LHCN-M2 (cell line): ENCODE measurements at regions not wholly inside any gene's neighbourhood (a gene's known extent, or its start where the extent isn't known, plus 50 kb on each side); places are given as distances from the start of the nearest gene placed in this dataset.
A peak's percentile ranks its signal among the peaks of the same experiment; 100 is the strongest.
"Not testable (repeated sequence)": the region's sequence is repeated elsewhere in the genome, so short reads cannot be mapped to it uniquely, and the experiment has no call there.

Source experiments
- DNase-seq: peaks from one replicate; pipeline ENCODE4 v3.0.0-alpha.2; 2012; ENCODE audit warnings: low read depth

- not testable (repeated sequence) for DNase-seq
These were observed 256.6 kb downstream of the GADD45G start for GRCh38 chr9:89861371-89861770.

DNA sequence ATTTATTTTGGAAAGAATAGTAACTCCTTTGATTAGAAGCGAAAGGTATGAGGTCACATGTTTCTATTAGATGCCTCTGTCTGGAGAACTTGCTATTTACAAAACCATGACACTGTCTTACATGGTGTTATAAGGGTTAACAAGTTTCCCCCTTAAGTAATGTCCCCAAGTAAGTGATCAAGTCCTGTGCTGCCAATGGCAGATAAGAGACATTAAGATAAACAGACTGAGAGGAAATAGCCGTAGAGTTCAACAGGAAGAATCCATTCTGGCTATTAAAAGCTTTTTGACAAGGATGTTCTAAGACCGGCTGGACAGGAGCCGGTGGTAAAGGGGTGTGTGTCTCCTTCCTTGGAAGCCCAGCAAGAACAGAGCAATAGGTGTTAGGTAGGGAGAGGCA is 257.5 kb downstream of the GADD45G start:
- no peak for DNase-seq

DNA sequence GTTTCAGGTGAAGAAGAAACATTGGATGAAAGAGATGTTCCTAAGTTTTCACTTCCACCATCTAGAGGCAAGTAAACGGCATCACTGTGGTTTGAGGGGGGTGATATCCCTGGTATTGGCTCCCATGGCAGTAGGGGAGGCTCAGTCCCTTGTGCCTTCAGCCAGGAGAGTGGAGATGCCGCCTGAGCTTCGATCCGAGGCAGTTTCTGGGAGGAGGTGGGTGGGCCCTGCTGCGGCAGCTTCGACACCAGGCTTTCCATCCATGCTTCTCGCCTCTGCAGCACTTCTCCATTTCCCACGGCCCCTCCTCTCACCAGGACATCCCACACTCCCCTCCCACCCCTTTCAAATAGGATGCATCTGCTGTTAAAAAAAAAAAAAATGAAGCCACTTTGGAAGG is 258.3 kb downstream of the GADD45G start:
- DNase-seq: no peak

- no peak for DNase-seq
These were observed 259.0 kb downstream of the GADD45G start for GRCh38 chr9:89863837-89864236.

- no peak for DNase-seq
These were observed 259.4 kb downstream of the GADD45G start for GRCh38 chr9:89864257-89864656.

DNA sequence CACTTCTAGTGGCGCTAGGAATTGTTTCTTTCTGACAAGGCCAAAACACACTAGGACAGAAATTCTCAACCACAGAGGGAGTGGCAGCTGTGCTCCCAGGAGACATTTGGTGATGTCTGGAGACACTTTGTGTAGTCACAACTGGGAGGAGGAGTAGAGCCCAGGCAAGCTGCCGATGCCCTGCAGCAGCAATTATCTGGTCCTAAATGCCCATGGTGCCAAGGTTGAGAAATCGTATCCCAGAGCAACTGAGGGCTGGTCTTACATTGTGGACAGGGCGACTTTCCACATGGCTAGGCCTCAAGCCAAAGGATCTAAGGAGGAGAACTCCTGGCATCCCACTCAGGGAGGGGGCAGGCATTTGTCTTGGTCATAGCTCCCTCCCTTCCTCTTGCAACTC is 259.9 kb downstream of the GADD45G start:
- DNase-seq: no peak

GRCh38 chr9:89865357-89865756 is 260.5 kb downstream of the GADD45G start:
- DNase-seq: no peak

DNA sequence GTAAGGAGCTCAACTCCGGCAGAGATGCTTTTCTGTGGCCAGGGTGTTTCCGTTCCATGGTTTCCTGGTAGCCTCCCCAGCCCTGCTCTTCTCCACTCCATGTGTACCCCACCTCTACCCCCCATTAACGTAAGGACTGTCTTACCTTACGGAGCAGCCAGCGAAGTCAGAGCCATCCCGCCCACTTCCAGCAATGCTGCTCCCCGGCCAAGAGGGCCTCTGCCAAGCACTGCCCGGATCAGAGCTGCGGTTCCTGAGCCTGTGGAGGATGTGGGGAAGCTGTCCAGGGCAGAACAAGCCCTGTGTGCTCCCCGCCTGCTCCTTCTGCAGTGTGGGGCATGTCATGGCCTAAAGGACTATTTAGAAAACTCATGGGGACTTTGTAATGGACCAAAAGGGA is 261.2 kb downstream of the GADD45G start:
- DNase-seq: no peak

GRCh38 chr9:89866701-89867100 is 261.9 kb downstream of the GADD45G start:
- DNase-seq: no peak

DNA sequence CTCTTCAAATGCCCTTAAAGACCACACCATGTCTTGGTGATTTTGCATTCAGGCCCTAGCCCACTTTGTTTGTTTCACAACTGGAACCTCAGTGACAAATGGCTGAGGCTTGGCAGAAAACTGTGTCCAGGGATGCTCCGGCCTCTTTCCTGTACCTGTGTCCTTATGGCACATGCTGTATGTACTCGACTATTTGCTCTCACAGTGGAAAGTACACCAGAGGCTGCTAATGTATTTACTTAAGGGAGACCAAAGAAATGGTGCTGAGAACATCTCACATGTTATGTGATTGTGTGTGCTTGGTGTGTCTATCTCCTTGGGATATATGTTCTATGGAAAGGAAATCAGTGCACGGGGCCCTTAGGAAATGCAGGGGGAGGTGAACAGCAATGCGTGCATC is 263.3 kb downstream of the GADD45G start:
- DNase-seq: no peak

- DNase-seq: no peak
These were observed 265.2 kb downstream of the GADD45G start for GRCh38 chr9:89869793-89870580.

- DNase-seq: no peak
These were observed 267.1 kb downstream of the GADD45G start for GRCh38 chr9:89871871-89872331.

GRCh38 chr9:89872426-89872912 is 267.7 kb downstream of the GADD45G start:
- DNase-seq: no peak

DNA sequence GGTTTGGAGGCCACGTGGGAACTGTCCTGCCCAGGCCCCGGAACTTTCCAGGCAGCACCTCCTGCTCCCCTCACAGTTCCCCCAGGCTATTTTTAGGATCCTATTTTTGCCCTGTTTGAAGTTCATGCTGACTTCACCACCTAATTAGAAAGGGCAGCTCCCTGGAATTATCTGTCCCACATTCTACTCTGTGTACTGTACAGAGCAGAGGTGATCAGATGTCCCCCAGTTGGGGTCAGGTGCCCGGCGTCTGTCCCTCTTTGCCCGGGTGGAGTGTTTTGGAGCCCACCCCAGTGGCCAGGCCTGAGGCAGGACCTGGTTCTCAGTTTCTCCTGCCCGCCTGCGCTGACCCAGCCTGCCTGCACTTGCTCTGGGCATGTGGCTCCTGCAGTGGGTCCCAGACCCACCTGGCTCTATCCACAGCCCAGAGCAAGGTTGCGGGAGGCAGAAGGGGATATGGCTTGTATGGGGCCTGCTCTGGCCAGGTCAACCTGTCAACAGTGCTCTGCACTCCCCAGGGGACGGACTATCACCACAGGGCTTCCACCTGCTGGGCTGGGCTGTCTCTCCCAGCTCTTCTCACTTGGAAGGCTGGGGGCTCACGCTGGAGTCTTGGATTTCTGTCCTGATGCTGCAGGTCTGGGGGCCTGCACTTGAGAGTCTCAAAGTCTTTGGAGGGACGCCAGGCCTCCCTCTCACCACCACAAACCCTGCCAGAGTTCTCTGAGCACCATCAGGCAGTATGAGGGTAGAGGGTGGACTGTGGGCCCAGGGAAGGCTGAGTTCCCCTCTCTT is 268.3 kb downstream of the GADD45G start:
- DNase-seq: no peak

DNA sequence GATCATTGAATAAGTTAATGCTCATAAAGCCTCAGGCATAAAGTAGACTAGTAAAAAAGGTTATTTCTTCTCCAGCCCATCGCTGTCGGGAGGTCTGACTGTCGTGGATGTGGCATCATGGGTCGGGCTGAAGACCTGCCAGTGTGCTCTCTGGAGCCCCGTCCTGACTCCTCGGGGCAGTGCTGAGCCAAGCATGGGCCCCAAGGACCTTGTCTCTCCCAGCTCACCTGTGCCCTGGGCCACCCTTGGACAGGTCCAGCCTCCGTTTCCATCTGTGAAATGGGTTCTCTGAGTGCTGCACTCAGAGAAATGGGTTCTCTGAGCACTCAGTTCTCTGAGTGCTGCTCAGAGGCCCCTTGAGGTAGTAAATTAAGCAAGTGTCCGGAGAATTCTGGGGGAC is 269.0 kb downstream of the GADD45G start:
- no peak for DNase-seq

DNA sequence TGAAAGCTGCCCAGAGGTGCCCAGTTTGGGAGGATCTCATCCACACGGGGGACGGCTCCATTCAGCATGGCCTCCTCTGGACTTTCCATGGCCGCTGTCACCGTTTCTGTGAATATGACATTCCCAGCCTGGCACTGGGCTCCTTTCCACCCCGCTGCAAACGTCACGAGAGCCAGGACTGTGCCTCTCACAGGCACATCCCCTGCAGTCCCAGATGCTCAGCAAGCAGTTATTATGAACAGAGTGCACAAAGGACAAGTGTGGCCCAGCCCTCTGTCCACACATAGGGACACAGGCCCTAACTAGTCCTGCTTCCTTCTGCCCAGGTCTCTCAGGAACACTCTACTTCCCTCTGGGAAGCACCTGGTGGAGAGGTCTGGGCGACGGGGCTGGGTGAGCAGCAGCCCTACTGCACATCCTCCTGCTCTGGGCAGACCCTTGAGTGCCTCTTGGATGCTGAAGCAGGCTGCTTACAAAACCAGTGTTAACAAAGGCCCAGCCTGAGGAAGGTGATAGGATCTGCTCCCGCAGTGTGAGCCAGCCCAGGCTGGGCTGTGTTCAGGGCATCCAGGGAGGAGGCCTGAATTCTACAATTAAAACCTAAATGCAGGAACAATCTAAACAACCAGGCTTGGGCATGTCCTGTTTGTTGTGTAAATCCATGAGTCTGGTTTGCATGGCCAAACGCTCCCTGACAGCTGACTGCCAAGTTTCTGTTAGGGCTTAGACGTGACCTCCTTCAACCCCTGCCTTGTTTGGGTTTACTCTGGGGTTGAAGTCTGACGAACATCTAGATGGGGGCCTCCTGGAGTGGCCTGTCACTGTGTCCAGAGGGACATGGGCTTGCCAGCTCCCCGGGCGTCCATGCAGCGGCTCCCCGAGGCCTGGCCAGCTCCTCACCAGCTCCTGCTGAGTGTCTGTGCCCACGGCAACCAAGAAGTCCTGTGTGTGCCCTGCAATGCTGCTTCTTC is 269.8 kb downstream of the GADD45G start:
- no peak for DNase-seq

GRCh38 chr9:89877051-89878002 is 272.5 kb downstream of the GADD45G start:
- no peak for DNase-seq

GRCh38 chr9:89878003-89878411 is 273.2 kb downstream of the GADD45G start:
- no peak for DNase-seq

- DNase-seq: peak; percentile 31
These were observed 273.9 kb downstream of the GADD45G start for GRCh38 chr9:89878687-89879086.

DNA sequence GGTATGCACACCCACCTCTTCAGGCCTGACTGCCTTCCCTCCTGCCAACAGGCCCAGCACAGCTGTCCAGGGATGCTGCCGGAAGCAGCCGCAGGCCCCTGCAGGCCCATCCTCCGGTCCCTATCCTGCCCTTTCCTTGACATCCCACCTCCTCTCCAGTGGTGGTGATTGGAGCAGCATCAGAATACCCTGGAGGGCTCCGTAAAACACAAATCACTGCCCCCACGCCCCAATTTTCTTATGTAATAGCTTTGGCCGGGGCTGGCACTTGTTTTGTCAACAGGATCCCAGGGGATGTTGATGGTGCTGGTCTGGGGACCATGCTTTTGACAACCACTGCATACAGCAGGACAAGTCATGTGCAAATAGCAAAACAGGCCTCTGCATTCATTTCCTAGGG is 274.5 kb downstream of the GADD45G start:
- DNase-seq: no peak
